ENCODE measurements at regions not wholly inside any gene's neighbourhood (a gene's known extent, or its start where the extent isn't known, plus 50 kb on each side); places are given as distances from the start of the nearest gene placed in this dataset.

DNA sequence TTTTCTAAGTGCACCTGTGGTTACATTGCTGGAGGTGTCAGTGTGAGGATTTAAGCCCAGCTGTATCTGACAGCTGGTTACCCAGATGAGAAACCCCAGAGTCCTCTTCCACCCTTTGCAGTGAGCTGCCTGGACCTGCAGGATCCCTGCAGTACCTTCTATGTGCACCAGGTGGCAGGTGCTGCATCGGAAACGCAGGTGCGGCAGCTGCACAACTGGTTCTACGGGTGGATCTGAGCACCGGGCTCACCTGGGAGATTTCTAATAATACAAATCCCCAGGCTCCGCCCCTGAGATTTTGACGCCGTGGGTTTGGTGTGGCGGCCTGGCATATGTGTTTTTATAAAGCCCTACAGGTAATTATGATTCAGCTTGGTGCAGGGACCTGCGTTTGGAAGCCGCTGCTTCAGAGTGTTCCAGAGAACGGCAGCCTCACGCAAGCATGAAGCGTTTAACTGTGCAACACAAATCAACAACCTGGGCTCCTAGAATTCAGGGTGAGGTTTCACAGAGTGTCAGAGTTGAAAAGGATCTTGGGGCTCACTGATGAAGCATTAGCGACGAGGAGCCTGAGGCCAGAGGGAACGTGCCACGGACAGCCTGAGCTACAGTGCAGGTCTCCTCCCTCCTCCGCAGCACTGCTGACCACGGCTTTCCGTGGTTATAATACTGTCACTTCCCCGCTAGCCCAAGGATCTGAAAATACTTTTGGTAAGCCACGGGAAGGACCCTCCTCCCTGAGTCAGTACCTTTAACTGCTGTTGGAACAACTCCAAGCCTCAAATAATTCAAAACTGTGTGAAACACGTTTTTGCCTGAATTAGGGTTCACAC lies 96.7 kb upstream of the TRABD2B start:
- H3K4me1 ChIP-seq (ENCODE audit: low read depth, poor library complexity, severe bottlenecking): no peaks in the 10 kb centered on the region
- H2AFZ ChIP-seq (ENCODE audit: low read depth): no peak overlapping the region
- no peak overlapping the region for H3K4me3 ChIP-seq (IDR thresholded peaks at IDR 0.05; ENCODE audit: insufficient read depth, low read depth, low read length)
- H3K27me3 ChIP-seq (ENCODE audit: insufficient read depth, low read depth): no peaks in the 10 kb centered on the region
- H3K36me3 ChIP-seq (ENCODE audit: insufficient read depth): no peaks in the 10 kb centered on the region
- no peak overlapping the region for H3K4me2 ChIP-seq
- no peaks in the 10 kb centered on the region for H3K79me2 ChIP-seq (ENCODE audit: insufficient read depth, low read depth)
- H4K20me1 ChIP-seq (ENCODE audit: insufficient read depth): no peaks in the 10 kb centered on the region
- no peak overlapping the region for H3K9ac ChIP-seq
- H3K27ac ChIP-seq: no peak overlapping the region
- TF ChIP-seq, protein P1, sequence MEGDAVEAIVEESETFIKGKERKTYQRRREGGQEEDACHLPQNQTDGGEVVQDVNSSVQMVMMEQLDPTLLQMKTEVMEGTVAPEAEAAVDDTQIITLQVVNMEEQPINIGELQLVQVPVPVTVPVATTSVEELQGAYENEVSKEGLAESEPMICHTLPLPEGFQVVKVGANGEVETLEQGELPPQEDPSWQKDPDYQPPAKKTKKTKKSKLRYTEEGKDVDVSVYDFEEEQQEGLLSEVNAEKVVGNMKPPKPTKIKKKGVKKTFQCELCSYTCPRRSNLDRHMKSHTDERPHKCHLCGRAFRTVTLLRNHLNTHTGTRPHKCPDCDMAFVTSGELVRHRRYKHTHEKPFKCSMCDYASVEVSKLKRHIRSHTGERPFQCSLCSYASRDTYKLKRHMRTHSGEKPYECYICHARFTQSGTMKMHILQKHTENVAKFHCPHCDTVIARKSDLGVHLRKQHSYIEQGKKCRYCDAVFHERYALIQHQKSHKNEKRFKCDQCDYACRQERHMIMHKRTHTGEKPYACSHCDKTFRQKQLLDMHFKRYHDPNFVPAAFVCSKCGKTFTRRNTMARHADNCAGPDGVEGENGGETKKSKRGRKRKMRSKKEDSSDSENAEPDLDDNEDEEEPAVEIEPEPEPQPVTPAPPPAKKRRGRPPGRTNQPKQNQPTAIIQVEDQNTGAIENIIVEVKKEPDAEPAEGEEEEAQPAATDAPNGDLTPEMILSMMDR (conservative IDR thresholded peaks at IDR 0.05; ENCODE audit: low read depth, low read length): peak; percentile 75

DNA sequence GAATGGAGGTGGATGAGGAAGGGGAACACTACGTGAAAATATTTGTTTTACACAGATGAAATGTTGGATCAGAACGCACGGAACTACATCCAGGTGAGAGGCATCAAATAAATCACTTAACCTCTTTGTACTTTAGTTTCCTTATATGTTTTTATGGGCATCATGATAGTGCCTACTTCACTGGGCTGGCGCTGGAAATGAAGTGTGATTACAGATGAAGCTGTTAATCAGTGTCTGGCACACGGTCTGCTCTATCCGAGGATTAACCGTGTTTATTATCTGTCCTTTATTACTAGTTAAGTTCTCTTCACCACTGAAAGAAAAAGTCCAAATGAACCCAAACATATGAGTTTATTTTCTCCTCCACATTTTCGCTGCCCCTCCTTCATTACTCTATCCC lies 96.0 kb upstream of the TRABD2B start:
- H2AFZ ChIP-seq (ENCODE audit: low read depth): no peak overlapping the region
- no peaks in the 10 kb centered on the region for H3K36me3 ChIP-seq (ENCODE audit: insufficient read depth)
- H3K4me1 ChIP-seq (ENCODE audit: low read depth, poor library complexity, severe bottlenecking): no peaks in the 10 kb centered on the region
- H4K20me1 ChIP-seq (ENCODE audit: insufficient read depth): no peaks in the 10 kb centered on the region
- no peak overlapping the region for H3K9ac ChIP-seq
- no peak overlapping the region for H3K27ac ChIP-seq
- H3K79me2 ChIP-seq (ENCODE audit: insufficient read depth, low read depth): no peaks in the 10 kb centered on the region
- no peaks in the 10 kb centered on the region for H3K27me3 ChIP-seq (ENCODE audit: insufficient read depth, low read depth)
- no peak overlapping the region for H3K4me2 ChIP-seq
- no peak overlapping the region for H3K4me3 ChIP-seq (IDR thresholded peaks at IDR 0.05; ENCODE audit: insufficient read depth, low read depth, low read length)
- TF ChIP-seq, protein P1 (conservative IDR thresholded peaks at IDR 0.05; ENCODE audit: low read depth, low read length): no peak

DNA sequence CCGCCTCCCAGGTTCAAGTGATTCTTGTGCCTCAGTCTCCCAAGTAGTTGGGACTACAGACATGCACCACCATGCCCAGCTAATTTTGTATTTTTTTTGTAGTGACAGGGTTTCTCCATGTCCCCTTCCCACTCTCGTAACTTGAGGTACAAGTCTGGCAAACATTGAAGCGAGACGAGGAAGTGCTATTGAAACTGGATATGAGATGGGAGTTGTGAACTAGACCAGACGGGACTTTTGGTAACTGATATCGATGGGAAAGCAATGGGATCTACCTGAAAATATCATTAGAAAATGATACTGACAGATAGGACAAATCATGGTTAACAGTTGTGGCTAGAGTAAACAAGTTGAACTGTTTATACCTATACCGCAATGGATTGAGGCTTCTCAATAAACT lies 95.2 kb upstream of the TRABD2B start:
- no peaks in the 10 kb centered on the region for H3K4me1 ChIP-seq (ENCODE audit: low read depth, poor library complexity, severe bottlenecking)
- no peaks in the 10 kb centered on the region for H3K36me3 ChIP-seq (ENCODE audit: insufficient read depth)
- H3K79me2 ChIP-seq (ENCODE audit: insufficient read depth, low read depth): no peaks in the 10 kb centered on the region
- no peak overlapping the region for H3K4me3 ChIP-seq (IDR thresholded peaks at IDR 0.05; ENCODE audit: insufficient read depth, low read depth, low read length)
- no peak overlapping the region for H3K4me2 ChIP-seq
- H3K27me3 ChIP-seq (ENCODE audit: insufficient read depth, low read depth): no peaks in the 10 kb centered on the region
- no peak overlapping the region for H3K9ac ChIP-seq
- no peak overlapping the region for H2AFZ ChIP-seq (ENCODE audit: low read depth)
- TF ChIP-seq, protein P1 (conservative IDR thresholded peaks at IDR 0.05; ENCODE audit: low read depth, low read length): no peak
- H3K27ac ChIP-seq: no peak overlapping the region
- no peaks in the 10 kb centered on the region for H4K20me1 ChIP-seq (ENCODE audit: insufficient read depth)

DNA sequence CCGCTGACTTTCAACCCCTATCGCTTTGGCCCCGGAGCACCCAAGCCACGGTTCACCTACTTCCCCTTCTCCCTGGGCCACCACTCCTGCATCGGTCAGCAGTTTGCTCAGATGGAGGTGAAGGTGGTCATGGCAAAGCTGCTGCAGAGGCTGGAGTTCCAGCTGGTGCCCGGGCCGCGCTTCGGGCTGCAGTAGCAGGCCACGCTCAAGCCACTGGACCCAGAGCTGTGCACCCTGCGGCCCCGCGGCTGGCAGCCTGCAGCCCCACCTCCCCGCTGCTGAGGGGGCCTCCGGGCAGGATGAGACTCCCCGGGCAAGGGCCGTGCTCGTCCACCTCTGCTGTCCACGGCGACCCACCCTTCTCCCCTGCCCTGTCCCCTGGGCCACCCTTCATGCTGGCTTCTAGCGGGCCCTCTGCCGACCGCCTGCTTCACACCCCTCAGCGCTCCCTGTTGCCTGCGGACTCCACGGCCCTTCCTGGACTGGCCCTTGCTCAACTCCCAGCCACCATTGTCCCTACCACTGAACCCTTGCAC lies 92.2 kb upstream of the TRABD2B start:
- TF ChIP-seq, protein P1 (conservative IDR thresholded peaks at IDR 0.05; ENCODE audit: low read depth, low read length): no peak
- Histone ChIP-seq H3K79me2 (ENCODE audit: insufficient read depth, low read depth) (no peaks in the 10 kb centered on the region), H3K4me1 (ENCODE audit: low read depth, poor library complexity, severe bottlenecking) (no peaks in the 10 kb centered on the region), H4K20me1 (ENCODE audit: insufficient read depth) (no peaks in the 10 kb centered on the region), H3K4me2 (no peak overlapping the region), H3K4me3 (IDR thresholded peaks at IDR 0.05; ENCODE audit: insufficient read depth, low read depth, low read length) (no peak overlapping the region), H3K27me3 (ENCODE audit: insufficient read depth, low read depth) (no peaks in the 10 kb centered on the region), H3K27ac (no peak overlapping the region), H2AFZ (ENCODE audit: low read depth) (no peak overlapping the region), H3K9ac (no peak overlapping the region), H3K36me3 (ENCODE audit: insufficient read depth) (no peaks in the 10 kb centered on the region)

Measured in KMS-11 (cell line).